HUES64 (cell line): ENCODE measurements at regions not wholly inside any gene's neighbourhood (a gene's known extent, or its start where the extent isn't known, plus 50 kb on each side); places are given as distances from the start of the nearest gene placed in this dataset.

Experiments used
- H3K27ac ChIP-seq: 2 replicates; pipeline ENCODE4 v1.7.0; 2013; ENCODE audit warnings: low read depth, low read length, inconsistent platforms
- H3K27me3 ChIP-seq: 2 replicates; pipeline ENCODE4 v1.6.1; 2013; ENCODE audit warnings: mild to moderate bottlenecking, low read length; ENCODE audit not compliant: insufficient read depth
- H3K36me3 ChIP-seq: 2 replicates; pipeline ENCODE4 v1.6.1; 2013; ENCODE audit warnings: mild to moderate bottlenecking, low read length; ENCODE audit not compliant: insufficient read depth
- H3K4me1 ChIP-seq: 2 replicates; pipeline ENCODE4 v1.6.1; 2013; ENCODE audit warnings: mild to moderate bottlenecking, low read length, moderate library complexity; ENCODE audit not compliant: insufficient read depth
- H3K4me3 ChIP-seq: 2 replicates; pipeline ENCODE4 v1.5.1; 2013; ENCODE audit warnings: mild to moderate bottlenecking, low read length, moderate library complexity
- H3K9ac ChIP-seq: 2 replicates; pipeline ENCODE4 v1.6.1; 2013; ENCODE audit warnings: mild to moderate bottlenecking, low read depth, low read length
- H3K9me3 ChIP-seq: 2 replicates; pipeline ENCODE4 v1.6.1; 2013; ENCODE audit warnings: low read depth, low read length; ENCODE audit not compliant: insufficient read depth
- WGBS: fragments of 150-250, 120-280 bp; methylation state at CpG from one replicate; pipeline ENCODE4 v1.1.7; 2013; ENCODE audit warnings: missing lambda C conversion rate; 5-methylcytosine and 5-hydroxymethylcytosine counted together

- WGBS: 88% methylated on average over 13 of the region's 14 CpGs
- Histone ChIP-seq H3K27me3 (no peaks in the 10 kb centered on the region), H3K4me3 (no peak overlapping the region), H3K4me1 (peaks cover 14% of the 10 kb centered on the region; the same call in 1 of the 2 replicates), H3K9me3 (no peaks in the 10 kb centered on the region), H3K9ac (no peak overlapping the region), H3K36me3 (no peaks in the 10 kb centered on the region), H3K27ac (no peak overlapping the region)
Observed at GRCh38 chr13:106905380-106906162, 337.6 kb upstream of the ARGLU1 start.

- no peak overlapping the region for H3K9ac ChIP-seq
- no peaks in the 10 kb centered on the region for H3K27me3 ChIP-seq
- no peak overlapping the region for H3K27ac ChIP-seq
- H3K9me3 ChIP-seq: no peaks in the 10 kb centered on the region
- peaks cover 4% of the 10 kb centered on the region; the same call in 1 of the 2 replicates for H3K4me1 ChIP-seq
- no peaks in the 10 kb centered on the region for H3K36me3 ChIP-seq
- H3K4me3 ChIP-seq: no peak overlapping the region
Observed at GRCh38 chr13:106899442-106899841, 331.5 kb upstream of the ARGLU1 start.

GRCh38 chr13:106898231-106898630 is 330.3 kb upstream of the ARGLU1 start:
- no peak overlapping the region for H3K27ac ChIP-seq
- no peak overlapping the region for H3K9ac ChIP-seq
- H3K4me3 ChIP-seq: no peak overlapping the region
- no peaks in the 10 kb centered on the region for H3K9me3 ChIP-seq
- H3K36me3 ChIP-seq: no peaks in the 10 kb centered on the region
- no peaks in the 10 kb centered on the region for H3K27me3 ChIP-seq
- peaks cover 4% of the 10 kb centered on the region; the same call in 1 of the 2 replicates for H3K4me1 ChIP-seq
- no CpG with 5 or more reads among the region's 2 CpGs for WGBS

GRCh38 chr13:106888148-106888547 is 320.2 kb upstream of the ARGLU1 start:
- no peaks in the 10 kb centered on the region for H3K36me3 ChIP-seq
- WGBS: 96% methylated on average over 2 of the region's 2 CpGs
- H3K9ac ChIP-seq: no peak overlapping the region
- H3K4me3 ChIP-seq: no peak overlapping the region
- peaks cover 9% of the 10 kb centered on the region for H3K4me1 ChIP-seq
- H3K9me3 ChIP-seq: peaks cover 19% of the 10 kb centered on the region
- no peaks in the 10 kb centered on the region for H3K27me3 ChIP-seq
- H3K27ac ChIP-seq: no peak overlapping the region

GRCh38 chr13:106887686-106888085 is 319.7 kb upstream of the ARGLU1 start:
- H3K9ac ChIP-seq: no peak overlapping the region
- peaks cover 13% of the 10 kb centered on the region for H3K4me1 ChIP-seq
- no peak overlapping the region for H3K27ac ChIP-seq
- H3K9me3 ChIP-seq: peaks cover 19% of the 10 kb centered on the region
- 93% methylated on average over 2 of the region's 2 CpGs for WGBS
- H3K4me3 ChIP-seq: no peak overlapping the region
- H3K27me3 ChIP-seq: no peaks in the 10 kb centered on the region
- no peaks in the 10 kb centered on the region for H3K36me3 ChIP-seq

- no peaks in the 10 kb centered on the region for H3K36me3 ChIP-seq
- H3K9ac ChIP-seq: no peak overlapping the region
- H3K4me1 ChIP-seq: peaks cover 26% of the 10 kb centered on the region
- no peaks in the 10 kb centered on the region for H3K27me3 ChIP-seq
- peaks cover 13% of the 10 kb centered on the region for H3K9me3 ChIP-seq
- H3K4me3 ChIP-seq: no peak overlapping the region
- H3K27ac ChIP-seq: no peak overlapping the region
Observed at GRCh38 chr13:106883976-106884375, 316.0 kb upstream of the ARGLU1 start.

- H3K9ac ChIP-seq: no peak overlapping the region; the same call in 1 of the 2 replicates
- H3K4me1 ChIP-seq: peaks cover 26% of the 10 kb centered on the region
- H3K9me3 ChIP-seq: no peaks in the 10 kb centered on the region
- no peak overlapping the region for H3K27ac ChIP-seq
- no peak overlapping the region for H3K4me3 ChIP-seq
- no peaks in the 10 kb centered on the region for H3K27me3 ChIP-seq
- WGBS: 42% methylated on average over 6 of the region's 6 CpGs
- H3K36me3 ChIP-seq: no peaks in the 10 kb centered on the region
Observed at GRCh38 chr13:106882246-106882645, 314.3 kb upstream of the ARGLU1 start.

- H3K9me3 ChIP-seq: no peaks in the 10 kb centered on the region
- 97% methylated on average over 3 of the region's 3 CpGs for WGBS
- H3K9ac ChIP-seq: no peak overlapping the region
- peaks cover 33% of the 10 kb centered on the region for H3K4me1 ChIP-seq
- H3K27ac ChIP-seq: no peak overlapping the region
- H3K36me3 ChIP-seq: no peaks in the 10 kb centered on the region
- no peak overlapping the region for H3K4me3 ChIP-seq
- no peaks in the 10 kb centered on the region for H3K27me3 ChIP-seq
Observed at GRCh38 chr13:106879806-106880205, 311.9 kb upstream of the ARGLU1 start.

- Histone ChIP-seq H3K27ac (no peak overlapping the region), H3K4me3 (no peak overlapping the region), H3K9me3 (no peaks in the 10 kb centered on the region), H3K36me3 (no peaks in the 10 kb centered on the region), H3K4me1 (peaks cover 24% of the 10 kb centered on the region; the same call in 1 of the 2 replicates), H3K27me3 (no peaks in the 10 kb centered on the region), H3K9ac (no peak overlapping the region)
- 100% methylated on average over 2 of the region's 2 CpGs for WGBS
Observed at GRCh38 chr13:106874323-106874722, 306.4 kb upstream of the ARGLU1 start.

- no peak overlapping the region for H3K4me3 ChIP-seq
- no peak overlapping the region for H3K27ac ChIP-seq
- H3K4me1 ChIP-seq: peaks cover 24% of the 10 kb centered on the region; the same call in 1 of the 2 replicates
- no peaks in the 10 kb centered on the region for H3K27me3 ChIP-seq
- no peaks in the 10 kb centered on the region for H3K9me3 ChIP-seq
- H3K36me3 ChIP-seq: no peaks in the 10 kb centered on the region
- WGBS: 78% methylated on average over 1 of the region's 1 CpG
- H3K9ac ChIP-seq: no peak overlapping the region
Observed at GRCh38 chr13:106873810-106874209, 305.9 kb upstream of the ARGLU1 start.

- 66% methylated on average over 13 of the region's 13 CpGs for WGBS
- peaks cover 14% of the 10 kb centered on the region for H3K4me1 ChIP-seq
- H3K36me3 ChIP-seq: no peaks in the 10 kb centered on the region
- H3K9ac ChIP-seq: no peak overlapping the region
- no peak overlapping the region for H3K4me3 ChIP-seq
- no peak overlapping the region for H3K27ac ChIP-seq
- H3K9me3 ChIP-seq: no peaks in the 10 kb centered on the region
- H3K27me3 ChIP-seq: no peaks in the 10 kb centered on the region
Observed at GRCh38 chr13:106867249-106867648, 299.3 kb upstream of the ARGLU1 start.
